Activated CD4-positive, alpha-beta memory T cell treated with anti-CD3 and anti-CD28 coated beads, Interleukin-2, amount 10 ng/mL, durations not matched to agents 7 days and 5 days (primary cell): ENCODE measurements at regions not wholly inside any gene's neighbourhood (a gene's known extent, or its start where the extent isn't known, plus 50 kb on each side); places are given as distances from the start of the nearest gene placed in this dataset.

Source experiments
- CTCF ChIA-PET: fragments of 350-600 bp; sonication (Branson Sonifier 250); formaldehyde crosslinking; loops from one replicate; lab custom pipeline; 2021; ENCODE audit warnings: antibody characterized with exemption, inconsistent platforms; lab: Charles Lee
- POLR2A ChIA-PET: fragments of 350-600 bp; sonication (Branson Sonifier 250); formaldehyde crosslinking; loops from one replicate; lab custom pipeline; 2021; ENCODE audit warnings: antibody characterized with exemption; lab: Charles Lee
- DNase-seq: peaks from one replicate; pipeline ENCODE4 v3.0.0-alpha.2; 2020
- H3K27ac Mint-ChIP-seq: one replicate; pipeline ENCODE4 v1.8.0; 2021; ENCODE audit warnings: mild to moderate bottlenecking, mixed read lengths
- H3K27me3 Mint-ChIP-seq: one replicate; pipeline ENCODE4 v1.8.0; 2021; ENCODE audit warnings: mixed read lengths
- H3K36me3 Mint-ChIP-seq: one replicate; pipeline ENCODE4 v1.8.0; 2021; ENCODE audit warnings: low read depth, mixed read lengths
- H3K4me1 Mint-ChIP-seq: one replicate; pipeline ENCODE4 v1.8.0; 2021; ENCODE audit warnings: mixed read lengths
- H3K4me3 Mint-ChIP-seq: one replicate; pipeline ENCODE4 v1.8.0; 2021; ENCODE audit warnings: mild to moderate bottlenecking, mixed read lengths
- H3K9me3 Mint-ChIP-seq: one replicate; pipeline ENCODE4 v1.8.0; 2021; ENCODE audit warnings: mixed read lengths

DNA sequence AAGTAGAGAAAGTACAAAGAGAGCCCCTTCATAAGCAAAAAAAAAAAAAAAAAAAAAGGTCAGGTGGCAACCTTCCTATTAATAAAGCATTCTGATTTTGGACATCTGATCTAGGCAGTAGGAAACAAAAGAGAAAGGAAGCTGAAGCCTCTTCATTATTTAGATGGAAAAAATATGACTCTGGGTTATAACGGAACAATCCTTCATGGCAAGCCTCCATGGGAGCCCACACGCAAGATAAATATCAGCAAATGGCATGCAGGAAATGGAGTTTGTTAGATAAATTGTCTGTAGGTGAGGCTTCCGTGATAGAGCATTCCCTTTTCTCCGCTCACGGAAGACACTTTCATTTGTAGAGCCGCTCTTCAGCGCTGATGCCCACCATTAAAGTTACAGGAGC lies 381.0 kb downstream of the TTLL7 start:
- POLR2A ChIA-PET: no interaction called here
- Mint-ChIP-seq H3K27me3 (no peaks in the 10 kb centered on the region), H3K9me3 (peaks cover 5% of the 10 kb centered on the region), H3K27ac (no peak overlapping the region), H3K4me1 (no peaks in the 10 kb centered on the region), H3K36me3 (no peaks in the 10 kb centered on the region), H3K4me3 (no peak overlapping the region)
- CTCF ChIA-PET: no interaction called here
- no peak for DNase-seq

DNA sequence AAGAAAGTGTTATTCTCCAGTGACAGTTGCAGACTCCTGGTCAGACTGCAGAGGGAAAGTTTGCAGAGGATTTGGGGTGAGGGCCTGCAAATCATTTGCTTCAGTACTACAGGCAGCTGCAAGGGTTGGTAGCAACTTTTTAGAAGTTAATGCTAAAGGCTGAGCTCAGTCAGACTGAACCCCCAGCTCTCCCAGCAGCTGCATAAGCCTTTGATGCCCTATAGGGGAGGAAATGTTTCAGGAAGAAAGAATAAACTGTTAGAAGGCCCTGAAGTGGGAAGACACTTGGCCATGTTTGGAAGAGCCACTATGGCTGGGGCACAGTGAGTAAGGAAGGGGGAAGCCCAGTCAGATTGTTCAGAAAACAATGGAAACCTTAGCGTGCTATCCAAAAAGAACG lies 383.6 kb downstream of the TTLL7 start:
- no peaks in the 10 kb centered on the region for H3K27me3 Mint-ChIP-seq
- H3K27ac Mint-ChIP-seq: no peak overlapping the region
- H3K9me3 Mint-ChIP-seq: peaks cover 1% of the 10 kb centered on the region
- no peaks in the 10 kb centered on the region for H3K4me1 Mint-ChIP-seq
- no peak for DNase-seq
- POLR2A ChIA-PET: no interaction called here
- no peaks in the 10 kb centered on the region for H3K36me3 Mint-ChIP-seq
- CTCF ChIA-PET: no interaction called here
- H3K4me3 Mint-ChIP-seq: no peak overlapping the region

DNA sequence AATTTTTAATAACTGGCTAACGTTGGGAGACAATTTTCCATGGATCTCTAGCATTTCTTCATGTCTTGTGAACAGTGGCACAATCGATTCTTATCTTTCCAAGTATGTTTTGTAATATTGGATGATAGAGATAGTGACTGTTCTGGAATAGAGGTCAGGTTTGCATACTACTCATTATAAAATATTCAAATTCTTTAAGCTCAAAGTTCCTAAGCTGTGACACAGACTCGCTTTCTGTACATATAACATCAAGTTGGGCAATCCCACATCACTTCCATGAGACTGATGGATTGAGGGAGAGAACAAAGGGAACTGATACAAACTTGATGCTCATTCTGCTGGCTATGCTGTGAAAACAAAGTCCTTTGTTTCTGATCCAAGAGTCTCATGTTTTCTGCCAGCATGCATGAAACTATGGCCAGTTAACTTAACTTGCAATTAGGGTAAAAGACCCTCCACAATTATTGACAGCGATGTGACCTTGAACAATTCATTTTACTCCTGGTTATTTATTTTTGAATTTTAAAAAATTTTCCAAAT lies 392.4 kb downstream of the TTLL7 start:
- ChIA-PET CTCF (no interaction called here), POLR2A (no interaction called here)
- no peaks in the 10 kb centered on the region for H3K36me3 Mint-ChIP-seq
- no peaks in the 10 kb centered on the region for H3K9me3 Mint-ChIP-seq
- no peak for DNase-seq
- H3K27ac Mint-ChIP-seq: no peak overlapping the region
- H3K4me3 Mint-ChIP-seq: no peak overlapping the region
- no peaks in the 10 kb centered on the region for H3K27me3 Mint-ChIP-seq
- no peaks in the 10 kb centered on the region for H3K4me1 Mint-ChIP-seq

DNA sequence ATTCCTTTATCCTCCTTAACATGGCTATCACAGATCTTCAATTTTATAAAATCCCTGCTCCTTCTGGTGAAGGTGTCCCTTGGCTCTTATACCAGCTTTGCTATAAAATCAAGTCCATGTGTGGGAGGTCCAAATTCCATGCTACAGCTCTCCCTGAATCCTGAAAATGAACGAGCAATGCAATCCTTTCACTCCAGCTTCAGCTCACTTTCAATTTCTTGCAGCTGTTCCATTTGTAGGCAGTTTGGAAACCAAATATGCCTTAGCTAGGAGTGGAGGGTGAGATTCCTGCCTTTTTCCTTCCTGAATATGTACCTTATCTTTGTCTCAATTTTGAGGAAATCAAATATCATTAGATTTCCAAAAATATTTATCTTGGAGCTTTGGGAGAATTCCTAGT lies 402.6 kb downstream of the TTLL7 start:
- no peak overlapping the region for H3K27ac Mint-ChIP-seq
- CTCF ChIA-PET: no interaction called here

DNA sequence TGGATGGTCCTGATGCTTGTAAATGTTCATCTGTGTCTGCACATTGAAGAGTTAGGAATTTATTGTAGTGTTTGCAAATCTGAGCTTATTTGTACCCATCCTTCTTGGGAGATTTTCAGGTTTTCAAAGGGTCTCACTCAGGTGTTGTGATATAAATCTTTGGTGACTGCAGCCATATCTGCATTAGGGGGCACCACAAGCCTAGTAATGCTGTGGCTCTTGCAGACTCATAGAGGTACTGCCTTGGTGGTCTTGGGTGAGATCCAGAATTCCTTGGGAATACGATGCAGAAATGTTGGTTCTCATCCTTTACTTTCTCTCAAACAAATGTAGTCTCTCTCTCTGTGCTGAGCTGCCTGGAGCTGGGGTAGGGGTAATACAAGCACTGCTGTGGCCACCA lies 405.9 kb downstream of the TTLL7 start:
- Mint-ChIP-seq H3K36me3 (no peaks in the 10 kb centered on the region), H3K27me3 (no peaks in the 10 kb centered on the region), H3K4me3 (no peak overlapping the region), H3K9me3 (peaks cover 4% of the 10 kb centered on the region), H3K27ac (no peak overlapping the region), H3K4me1 (no peaks in the 10 kb centered on the region)
- POLR2A ChIA-PET: no interaction called here
- CTCF ChIA-PET: no interaction called here
- DNase-seq: no peak

More for the DNA sequence above, 402.6 kb downstream of the TTLL7 start:
- no peak for DNase-seq
- Mint-ChIP-seq H3K4me3 (no peak overlapping the region), H3K4me1 (no peaks in the 10 kb centered on the region), H3K36me3 (no peaks in the 10 kb centered on the region), H3K27me3 (no peaks in the 10 kb centered on the region), H3K9me3 (peaks cover 14% of the 10 kb centered on the region)
- POLR2A ChIA-PET: no interaction called here

DNA sequence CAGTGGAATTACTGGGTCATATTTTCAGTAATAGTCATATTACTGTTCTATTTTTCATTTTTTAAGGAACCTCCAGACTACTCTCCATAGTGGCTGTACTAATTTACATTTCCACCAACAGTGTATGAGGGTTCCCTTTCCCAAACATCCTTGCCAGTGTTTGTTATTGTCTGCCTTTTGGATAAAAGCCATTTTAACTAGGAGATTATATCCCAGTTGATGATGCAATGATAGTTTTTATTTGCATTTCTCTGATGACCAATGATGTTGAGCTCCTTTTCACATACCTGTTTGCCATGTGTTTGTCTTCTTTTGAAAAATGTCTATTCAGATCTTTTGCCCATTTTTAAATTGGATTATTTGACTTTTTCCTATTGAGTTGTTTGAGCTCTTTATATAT lies 410.8 kb downstream of the TTLL7 start:
- H3K9me3 Mint-ChIP-seq: peaks cover 7% of the 10 kb centered on the region
- H3K4me3 Mint-ChIP-seq: no peak overlapping the region
- H3K36me3 Mint-ChIP-seq: no peaks in the 10 kb centered on the region
- H3K4me1 Mint-ChIP-seq: no peaks in the 10 kb centered on the region
- CTCF ChIA-PET: no interaction called here
- POLR2A ChIA-PET: no interaction called here
- no peak overlapping the region for H3K27ac Mint-ChIP-seq
- H3K27me3 Mint-ChIP-seq: no peaks in the 10 kb centered on the region
- no peak for DNase-seq

DNA sequence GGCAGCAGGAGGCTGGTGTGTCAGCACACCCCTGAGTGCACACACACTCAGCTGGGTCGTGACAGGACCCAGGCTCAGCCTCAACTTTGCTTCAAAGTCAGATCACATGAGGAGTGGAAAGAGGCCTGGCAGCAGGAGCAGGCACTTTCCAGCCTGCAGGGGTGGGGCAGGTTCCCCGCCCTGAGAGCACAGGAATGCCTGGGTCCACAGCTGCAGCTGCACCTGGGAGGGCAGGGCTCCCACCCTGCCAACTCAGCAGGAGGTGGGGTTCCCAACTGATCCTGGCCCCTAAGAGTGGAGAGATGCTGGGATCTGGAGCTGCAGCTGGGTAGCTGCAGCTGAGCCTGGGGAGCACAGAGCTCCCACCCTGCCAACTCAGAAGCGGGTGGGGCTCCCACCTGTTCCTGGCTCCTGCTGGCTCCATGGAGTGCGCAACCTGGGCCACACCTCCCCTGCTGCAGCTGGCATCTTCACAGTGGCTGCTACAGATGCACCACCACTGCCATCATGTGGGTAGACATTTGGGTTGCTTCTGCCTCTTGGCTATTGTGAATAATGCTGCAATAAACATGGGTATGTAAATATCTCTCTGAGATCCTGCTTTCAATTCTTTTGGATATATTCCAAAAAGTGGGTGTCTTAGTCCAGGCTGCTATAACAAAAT lies 415.4 kb downstream of the TTLL7 start:
- no peaks in the 10 kb centered on the region for H3K4me1 Mint-ChIP-seq
- DNase-seq: peak; percentile 28
- H3K27ac Mint-ChIP-seq: no peak overlapping the region
- ChIA-PET CTCF (no interaction called here), POLR2A (no interaction called here)
- no peaks in the 10 kb centered on the region for H3K27me3 Mint-ChIP-seq
- H3K36me3 Mint-ChIP-seq: no peaks in the 10 kb centered on the region
- H3K4me3 Mint-ChIP-seq: no peak overlapping the region
- H3K9me3 Mint-ChIP-seq: peaks cover 11% of the 10 kb centered on the region

DNA sequence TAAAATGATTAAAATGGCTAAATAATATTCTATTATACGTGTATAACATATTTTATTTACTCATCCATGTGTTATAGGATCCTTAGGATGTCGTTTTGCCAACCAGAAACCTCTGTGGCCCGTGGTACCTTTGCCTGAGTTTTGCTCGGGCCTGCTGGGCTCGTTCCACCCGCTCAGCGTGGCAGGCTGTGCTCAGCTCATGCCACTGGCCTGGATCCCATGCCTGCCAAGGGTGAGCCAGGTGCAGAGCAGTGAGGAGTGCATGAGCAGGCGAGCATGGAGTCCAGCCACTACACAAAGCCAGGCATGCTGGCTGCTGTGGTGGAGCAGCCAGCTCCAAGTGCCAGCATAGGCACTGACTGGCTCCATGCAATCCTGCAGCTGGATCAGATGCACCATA lies 417.2 kb downstream of the TTLL7 start:
- Mint-ChIP-seq H3K36me3 (no peaks in the 10 kb centered on the region), H3K27me3 (no peaks in the 10 kb centered on the region), H3K4me1 (no peaks in the 10 kb centered on the region), H3K27ac (no peak overlapping the region), H3K9me3 (peaks cover 7% of the 10 kb centered on the region), H3K4me3 (no peak overlapping the region)
- ChIA-PET POLR2A (no interaction called here), CTCF (no interaction called here)
- no peak for DNase-seq

DNA sequence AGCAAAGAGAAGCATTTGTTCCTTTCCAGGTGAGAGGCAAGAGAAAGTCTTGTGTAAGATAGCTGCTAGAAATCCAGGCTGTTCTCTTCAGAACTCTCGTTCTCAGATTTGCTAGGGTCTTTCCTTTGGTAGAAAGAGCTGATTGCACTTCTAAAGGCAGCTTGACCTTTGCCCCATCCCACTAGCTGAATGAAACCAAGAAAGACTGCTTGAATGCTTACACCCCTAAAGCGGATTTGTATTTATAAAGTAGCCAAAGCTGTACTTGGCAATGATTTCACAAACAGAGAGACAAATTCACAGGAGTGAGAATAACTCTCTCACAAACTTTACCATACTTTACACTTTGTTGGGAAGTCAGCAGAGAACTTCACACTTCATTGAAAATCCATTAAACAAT lies 424.1 kb downstream of the TTLL7 start:
- Mint-ChIP-seq H3K4me3 (no peak overlapping the region), H3K36me3 (no peaks in the 10 kb centered on the region), H3K27ac (no peak overlapping the region), H3K4me1 (no peaks in the 10 kb centered on the region), H3K27me3 (no peaks in the 10 kb centered on the region), H3K9me3 (no peaks in the 10 kb centered on the region)
- no peak for DNase-seq
- CTCF ChIA-PET: no interaction called here
- POLR2A ChIA-PET: no interaction called here

DNA sequence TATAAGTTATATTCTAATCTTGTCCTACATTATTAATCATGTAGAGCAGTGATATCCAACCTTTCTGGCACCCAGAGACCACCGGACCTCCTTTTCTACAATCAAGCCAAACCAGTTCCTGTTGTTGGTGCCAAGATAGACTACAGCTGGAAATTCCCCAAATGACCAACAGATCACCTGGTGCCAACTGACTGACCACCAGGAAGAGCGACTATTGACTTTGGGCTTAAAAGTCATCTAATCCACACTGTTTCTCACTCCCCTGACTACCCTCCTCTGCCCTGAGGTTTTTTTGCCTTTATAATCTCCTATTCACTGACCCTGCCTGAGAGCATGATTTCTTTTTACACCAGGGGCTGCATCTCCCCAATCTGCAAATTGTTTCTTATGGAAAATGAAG lies 425.2 kb downstream of the TTLL7 start:
- H3K36me3 Mint-ChIP-seq: no peaks in the 10 kb centered on the region
- H3K27me3 Mint-ChIP-seq: no peaks in the 10 kb centered on the region
- ChIA-PET POLR2A (no interaction called here), CTCF (no interaction called here)
- no peaks in the 10 kb centered on the region for H3K9me3 Mint-ChIP-seq
- H3K4me1 Mint-ChIP-seq: no peaks in the 10 kb centered on the region
- no peak for DNase-seq
- H3K4me3 Mint-ChIP-seq: no peak overlapping the region
- no peak overlapping the region for H3K27ac Mint-ChIP-seq

DNA sequence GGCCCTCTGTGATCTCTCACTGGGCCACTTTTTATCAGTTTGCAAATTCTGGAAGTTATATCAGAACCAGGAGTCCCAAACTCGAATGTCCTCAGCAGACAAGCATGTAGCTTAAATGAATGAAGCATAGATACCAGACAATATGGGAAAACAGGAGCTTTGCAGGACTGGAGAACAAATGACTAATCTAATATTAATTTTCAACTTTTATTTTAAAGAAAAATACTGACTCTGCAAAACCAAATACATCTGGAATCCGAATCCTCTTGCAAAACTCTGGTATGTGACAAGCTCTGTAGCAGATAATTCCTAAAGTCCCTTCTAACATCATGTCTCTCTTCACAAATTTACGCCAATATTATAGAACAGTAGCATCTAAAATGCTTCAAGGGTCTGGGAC lies 427.4 kb downstream of the TTLL7 start:
- no peaks in the 10 kb centered on the region for H3K36me3 Mint-ChIP-seq
- H3K4me3 Mint-ChIP-seq: no peak overlapping the region
- no peak overlapping the region for H3K27ac Mint-ChIP-seq
- POLR2A ChIA-PET: no interaction called here
- H3K4me1 Mint-ChIP-seq: no peaks in the 10 kb centered on the region
- no peaks in the 10 kb centered on the region for H3K9me3 Mint-ChIP-seq
- CTCF ChIA-PET: no interaction called here
- H3K27me3 Mint-ChIP-seq: no peaks in the 10 kb centered on the region
- no peak for DNase-seq

DNA sequence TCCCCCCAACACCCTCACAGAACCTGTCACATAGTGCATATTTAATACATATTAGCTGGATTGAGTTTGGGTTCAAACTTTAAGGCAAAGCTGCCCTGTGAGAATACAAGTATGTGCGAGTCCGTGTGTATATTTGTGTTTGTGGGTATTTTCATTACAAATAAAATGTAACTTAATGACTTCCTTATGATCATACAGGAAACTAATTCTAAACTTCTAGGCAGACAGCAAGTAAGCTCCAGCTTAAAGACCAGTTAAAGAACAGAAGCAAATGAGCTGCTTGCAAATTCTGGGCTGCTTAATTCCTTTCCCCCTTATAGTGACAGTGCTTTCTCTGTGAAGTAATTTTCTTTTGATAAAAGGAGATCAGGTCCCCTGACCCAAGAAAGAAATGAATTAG lies 437.6 kb downstream of the TTLL7 start:
- ChIA-PET CTCF (no interaction called here), POLR2A (no interaction called here)
- H3K9me3 Mint-ChIP-seq: no peaks in the 10 kb centered on the region
- no peaks in the 10 kb centered on the region for H3K4me1 Mint-ChIP-seq
- DNase-seq: no peak
- no peak overlapping the region for H3K27ac Mint-ChIP-seq
- no peak overlapping the region for H3K4me3 Mint-ChIP-seq
- H3K27me3 Mint-ChIP-seq: no peaks in the 10 kb centered on the region
- H3K36me3 Mint-ChIP-seq: no peaks in the 10 kb centered on the region

DNA sequence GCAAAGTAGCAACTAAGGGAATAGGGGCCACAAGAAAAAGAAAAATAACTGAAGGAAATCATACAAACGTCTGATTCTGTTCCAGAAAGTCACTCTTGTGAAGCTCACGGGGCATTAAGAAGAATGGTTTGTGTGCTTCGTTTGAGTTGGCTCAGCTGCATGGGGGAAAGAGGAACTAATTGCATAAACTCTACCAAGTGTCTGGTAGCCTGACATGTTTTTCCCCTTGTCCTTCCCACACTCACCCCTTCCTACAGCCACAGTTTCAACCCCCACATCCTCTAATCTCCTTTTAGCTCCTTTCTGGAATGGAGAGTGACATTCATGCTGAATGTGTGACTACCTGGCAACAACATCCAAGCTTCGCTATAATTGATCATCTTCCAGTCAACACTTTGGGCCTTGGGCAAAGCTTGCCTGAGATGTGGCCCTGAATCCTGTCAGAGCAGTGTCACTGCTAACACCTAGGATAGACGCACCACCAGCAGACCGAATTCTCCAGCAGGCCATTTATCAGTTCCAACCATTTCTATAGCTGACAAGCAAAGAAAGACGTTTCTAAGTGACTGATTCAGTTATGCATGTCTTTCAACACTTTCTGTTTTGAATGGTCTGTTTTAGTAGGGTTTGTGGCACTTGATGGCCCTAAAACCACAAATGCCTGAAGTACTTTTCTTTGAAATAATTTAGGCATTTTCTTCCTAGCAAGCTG lies 439.6 kb downstream of the TTLL7 start:
- H3K27me3 Mint-ChIP-seq: no peaks in the 10 kb centered on the region
- DNase-seq: no peak
- H3K9me3 Mint-ChIP-seq: no peaks in the 10 kb centered on the region
- CTCF ChIA-PET: no interaction called here
- H3K4me3 Mint-ChIP-seq: no peak overlapping the region
- H3K27ac Mint-ChIP-seq: no peak overlapping the region
- no peaks in the 10 kb centered on the region for H3K4me1 Mint-ChIP-seq
- no peaks in the 10 kb centered on the region for H3K36me3 Mint-ChIP-seq
- POLR2A ChIA-PET: no interaction called here

DNA sequence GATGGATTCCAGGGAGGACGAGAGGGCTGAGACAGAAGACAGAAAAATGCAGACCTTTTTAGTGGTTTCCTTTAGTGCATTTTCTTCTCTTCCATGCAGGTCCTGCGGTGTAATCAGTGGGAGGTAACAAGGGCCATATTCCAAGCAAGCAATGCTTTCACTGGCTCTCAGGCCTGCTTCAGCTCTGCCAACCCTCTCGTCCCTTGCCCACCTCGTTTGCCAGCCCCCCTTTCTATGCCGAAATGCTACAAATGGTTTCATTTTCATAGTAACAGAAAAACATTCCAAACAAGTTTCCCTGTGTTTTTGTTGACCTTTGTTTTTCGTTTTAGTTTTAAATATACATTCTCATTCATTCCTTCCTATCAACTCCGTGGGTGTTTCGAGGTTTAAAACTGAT lies 443.1 kb downstream of the TTLL7 start:
- POLR2A ChIA-PET: no interaction called here
- Mint-ChIP-seq H3K9me3 (peaks cover 1% of the 10 kb centered on the region), H3K27ac (no peak overlapping the region), H3K36me3 (no peaks in the 10 kb centered on the region), H3K4me3 (no peak overlapping the region), H3K4me1 (no peaks in the 10 kb centered on the region), H3K27me3 (no peaks in the 10 kb centered on the region)
- DNase-seq: no peak
- CTCF ChIA-PET: no interaction called here
